ENCODE measurements at regions not wholly inside any gene's neighbourhood (a gene's known extent, or its start where the extent isn't known, plus 50 kb on each side); places are given as distances from the start of the nearest gene placed in this dataset.

- DNase-seq: no peak
- Histone ChIP-seq H3K4me1 (peaks cover 28% of the 10 kb centered on the region), H3K9me3 (no peaks in the 10 kb centered on the region), H3K36me3 (ENCODE audit: control insufficient read depth, insufficient read depth, low read length) (no peaks in the 10 kb centered on the region), H3K4me3 (ENCODE audit: low read depth, low read length) (no peak overlapping the region), H3K27me3 (replicated peaks; ENCODE audit: control insufficient read depth, insufficient read depth, low read length) (no peaks in the 10 kb centered on the region)
- intact Hi-C loops (cut with micrococcal nuclease; ENCODE audit: unreplicated experiment): no loop called here
- BruUV-seq (replicated peaks): no TSS peak
- ChIA-PET POLR2A (no interaction called here), CTCF (no interaction called here)
- H3K4me3 Mint-ChIP-seq (ENCODE audit: unreplicated experiment): no peak overlapping the region
- peaks cover 27% of the 10 kb centered on the region for H3K4me1 Mint-ChIP-seq (ENCODE audit: low read depth, unreplicated experiment)
- no peaks in the 10 kb centered on the region for H3K9me3 Mint-ChIP-seq (ENCODE audit: unreplicated experiment)
- peaks cover 6% of the 10 kb centered on the region for H3K36me3 Mint-ChIP-seq (ENCODE audit: insufficient read depth, unreplicated experiment)
- H3K27ac Mint-ChIP-seq (ENCODE audit: unreplicated experiment): no peak overlapping the region
- no peak for TF ChIP-seq CTCF (IDR thresholded peaks at IDR 0.05; ENCODE audit: insufficient read depth in 1 of 2, low read depth in 1 of 2, low read length in 1 of 2, severe bottlenecking in 1 of 2, unreplicated experiment in 1 of 2)
- H3K27me3 Mint-ChIP-seq (ENCODE audit: insufficient read depth, unreplicated experiment): no peaks in the 10 kb centered on the region
These were observed 177.0 kb upstream of the RASGEF1B start for GRCh38 chr4:81648576-81649275.

GRCh38 chr4:81647388-81647787 lies 175.7 kb upstream of the RASGEF1B start:
- Histone ChIP-seq H3K4me1 (peaks cover 23% of the 10 kb centered on the region), H3K27me3 (replicated peaks; ENCODE audit: control insufficient read depth, insufficient read depth, low read length) (no peaks in the 10 kb centered on the region), H3K9me3 (no peaks in the 10 kb centered on the region), H3K4me3 (ENCODE audit: low read depth, low read length) (no peak overlapping the region), H3K36me3 (ENCODE audit: control insufficient read depth, insufficient read depth, low read length) (no peaks in the 10 kb centered on the region)
- H3K36me3 Mint-ChIP-seq (ENCODE audit: insufficient read depth, unreplicated experiment): peaks cover 6% of the 10 kb centered on the region
- no peak overlapping the region for H3K4me3 Mint-ChIP-seq (ENCODE audit: unreplicated experiment)
- intact Hi-C loops (cut with micrococcal nuclease; ENCODE audit: unreplicated experiment): no loop called here
- H3K9me3 Mint-ChIP-seq (ENCODE audit: unreplicated experiment): no peaks in the 10 kb centered on the region
- no peak for DNase-seq
- peaks cover 19% of the 10 kb centered on the region for H3K4me1 Mint-ChIP-seq (ENCODE audit: low read depth, unreplicated experiment)
- ChIA-PET POLR2A (no interaction called here), CTCF (no interaction called here)
- no peaks in the 10 kb centered on the region for H3K27me3 Mint-ChIP-seq (ENCODE audit: insufficient read depth, unreplicated experiment)
- TF ChIP-seq CTCF (IDR thresholded peaks at IDR 0.05; ENCODE audit: insufficient read depth in 1 of 2, low read depth in 1 of 2, low read length in 1 of 2, severe bottlenecking in 1 of 2, unreplicated experiment in 1 of 2): no peak
- no TSS peak for BruUV-seq (replicated peaks)
- H3K27ac Mint-ChIP-seq (ENCODE audit: unreplicated experiment): no peak overlapping the region

GRCh38 chr4:81642543-81642942 lies 170.8 kb upstream of the RASGEF1B start:
- Histone ChIP-seq H3K27me3 (replicated peaks; ENCODE audit: control insufficient read depth, insufficient read depth, low read length) (no peaks in the 10 kb centered on the region), H3K4me1 (no peaks in the 10 kb centered on the region; the same call in 1 of the 2 replicates), H3K9me3 (no peaks in the 10 kb centered on the region), H3K36me3 (ENCODE audit: control insufficient read depth, insufficient read depth, low read length) (no peaks in the 10 kb centered on the region), H3K4me3 (ENCODE audit: low read depth, low read length) (no peak overlapping the region)
- Mint-ChIP-seq H3K4me3 (ENCODE audit: unreplicated experiment) (no peak overlapping the region), H3K36me3 (ENCODE audit: insufficient read depth, unreplicated experiment) (peaks cover 6% of the 10 kb centered on the region), H3K9me3 (ENCODE audit: unreplicated experiment) (no peaks in the 10 kb centered on the region), H3K4me1 (ENCODE audit: low read depth, unreplicated experiment) (peaks cover 8% of the 10 kb centered on the region), H3K27me3 (ENCODE audit: insufficient read depth, unreplicated experiment) (no peaks in the 10 kb centered on the region), H3K27ac (ENCODE audit: unreplicated experiment) (no peak overlapping the region)
- CTCF ChIA-PET: no interaction called here
- POLR2A ChIA-PET: no interaction called here
- no peak for DNase-seq
- intact Hi-C loops (cut with micrococcal nuclease; ENCODE audit: unreplicated experiment): no loop called here
- BruUV-seq (replicated peaks): no TSS peak
- TF ChIP-seq CTCF (IDR thresholded peaks at IDR 0.05; ENCODE audit: insufficient read depth in 1 of 2, low read depth in 1 of 2, low read length in 1 of 2, severe bottlenecking in 1 of 2, unreplicated experiment in 1 of 2): no peak

Data from Caco-2 (cell line).